T-cell (primary cell): ENCODE measurements at regions not wholly inside any gene's neighbourhood (a gene's known extent, or its start where the extent isn't known, plus 50 kb on each side); places are given as distances from the start of the nearest gene placed in this dataset.

Experiments
- ATAC-seq, 4 experiments: fragments of 200-7000 bp in 3 of 4; fragments of 150-1000 bp in 1 of 4; cut with Tn5 transposase; replicated peaks in 1 of 4; 1 replicate in 3 of 4; 2 replicates in 1 of 4; pipeline ENCODE4 v1.10.0; 2021; ENCODE audit warnings: moderate library complexity in 3 of 4, mild to moderate bottlenecking in 2 of 4, moderate number of reproducible peaks in 1 of 4
- CTCF ChIA-PET, 2 donors: fragments of 300-600 bp; sonication (Branson Sonifier 250); formaldehyde crosslinking; loops; one replicate each; lab custom pipeline; 2022; ENCODE audit warnings: antibody characterized with exemption in 2 of 2; lab: Charles Lee
- POLR2A ChIA-PET, 2 donors: fragments of 300-600 bp; sonication (Branson Sonifier 250); formaldehyde crosslinking; loops; one replicate each; lab custom pipeline; 2022; ENCODE audit warnings: antibody characterized with exemption in 2 of 2; lab: Charles Lee
- DNase-seq, 35 experiments: peaks; one replicate each; pipeline versions ENCODE4 v3.0.0 to v3.0.0-alpha.2; 2013 to 2023
- H3K27ac ChIP-seq: one replicate; pipeline ENCODE4 v1.5.1; 2013; ENCODE audit warnings: low read length
- H3K27me3 ChIP-seq, 2 experiments: replicated peaks in 1 of 2; 1 replicate in 1 of 2; 2 replicates in 1 of 2; pipeline versions ENCODE4 v1.6.1 to v1.7.0; 2013; ENCODE audit warnings: low read length in 1 of 2, mixed read lengths in 1 of 2; ENCODE audit not compliant: control insufficient read depth in 2 of 2, insufficient read depth in 2 of 2; ENCODE audit errors: extremely low read depth in 1 of 2
- H3K36me3 ChIP-seq, 2 donors: 1 replicate in 1 of 2; 2 replicates in 1 of 2; pipeline versions ENCODE4 v1.6.1 to v1.7.0; 2013; ENCODE audit warnings: low read length in 1 of 2; ENCODE audit not compliant: control insufficient read depth in 2 of 2, insufficient read depth in 1 of 2; ENCODE audit errors: extremely low read depth in 1 of 2
- H3K4me1 ChIP-seq, 2 experiments: 1 replicate in 1 of 2; 2 replicates in 1 of 2; pipeline versions ENCODE4 v1.6.1 to v1.7.0; 2013; ENCODE audit warnings: low read length in 2 of 2, mixed read lengths in 1 of 2; ENCODE audit not compliant: insufficient read depth in 2 of 2, control insufficient read depth in 1 of 2; ENCODE audit errors: extremely low read depth in 1 of 2
- H3K4me3 ChIP-seq, 2 donors: 1 replicate in 1 of 2; 2 replicates in 1 of 2; pipeline versions ENCODE4 v1.5.1 to v1.7.0; 2013; ENCODE audit warnings: mild to moderate bottlenecking in 2 of 2, low read length in 1 of 2, moderate library complexity in 1 of 2; ENCODE audit not compliant: control insufficient read depth in 1 of 2; ENCODE audit errors: extremely low read depth in 1 of 2
- H3K9me3 ChIP-seq: 2 replicates; pipeline ENCODE4 v1.7.0; 2013
- H3K27ac Mint-ChIP-seq, 2 donors: one replicate each; pipeline ENCODE4 v1.8.0; 2020 to 2021; ENCODE audit warnings: mild to moderate bottlenecking in 2 of 2, mixed read lengths in 2 of 2
- H3K27me3 Mint-ChIP-seq, 2 donors: one replicate each; pipeline ENCODE4 v1.8.0; 2021 to 2022; ENCODE audit warnings: mixed read lengths in 2 of 2
- H3K36me3 Mint-ChIP-seq: one replicate; pipeline ENCODE4 v1.8.0; 2021; ENCODE audit warnings: mixed read lengths
- H3K4me1 Mint-ChIP-seq, 3 donors: one replicate each; pipeline ENCODE4 v1.8.0; 2020 to 2022; ENCODE audit warnings: mixed read lengths in 3 of 3, mild to moderate bottlenecking in 1 of 3
- H3K4me3 Mint-ChIP-seq, 3 donors: one replicate each; pipeline ENCODE4 v1.8.0; 2020 to 2022; ENCODE audit warnings: mild to moderate bottlenecking in 3 of 3, mixed read lengths in 3 of 3, moderate library complexity in 3 of 3
- H3K9me3 Mint-ChIP-seq, 3 donors: one replicate each; pipeline ENCODE4 v1.8.0; 2020 to 2022; ENCODE audit warnings: mixed read lengths in 3 of 3
- WGBS: methylation state at CpG from one replicate; pipeline ENCODE4 v1.1.5; 2013; ENCODE audit warnings: missing lambda C conversion rate; ENCODE audit not compliant: insufficient coverage; 5-methylcytosine and 5-hydroxymethylcytosine counted together

GRCh38 chr3:78402720-78403119, 1362.8 kb downstream of the ROBO2 start:
- no peaks in the 10 kb centered on the region for H3K9me3 ChIP-seq
- WGBS, result 60% methylated on average over 1 of the region's 1 CpG
- no peak overlapping the region for H3K27ac ChIP-seq
- H3K27me3 ChIP-seq, result no peaks in the 10 kb centered on the region
- POLR2A ChIA-PET, result no interaction called here
- H3K27ac Mint-ChIP-seq, result no peak overlapping the region
- no peaks in the 10 kb centered on the region for H3K4me1 ChIP-seq
- H3K4me1 Mint-ChIP-seq, result no peaks in the 10 kb centered on the region
- H3K4me3 ChIP-seq, result no peak overlapping the region
- H3K4me3 Mint-ChIP-seq, result no peak overlapping the region
- CTCF ChIA-PET, result no interaction called here
- DNase-seq, result no peak
- peaks cover 12 to 23% (median 15%) of the 10 kb centered on the region in 3 donors for H3K9me3 Mint-ChIP-seq
- ATAC-seq, result no peak
- no peaks in the 10 kb centered on the region for H3K36me3 Mint-ChIP-seq
- H3K36me3 ChIP-seq, result no peaks in the 10 kb centered on the region
- no peaks in the 10 kb centered on the region for H3K27me3 Mint-ChIP-seq

GRCh38 chr3:78405745-78406144, 1362.1 kb downstream of the ROBO1 start:
- CTCF ChIA-PET, result no interaction called here
- Mint-ChIP-seq H3K36me3 (no peaks in the 10 kb centered on the region), H3K27me3 (no peaks in the 10 kb centered on the region), H3K4me1 (no peaks in the 10 kb centered on the region), H3K27ac (no peak overlapping the region), H3K9me3 (peaks cover 3 to 13% (median 8%) of the 10 kb centered on the region in 3 donors), H3K4me3 (no peak overlapping the region)
- ATAC-seq (no peak), DNase-seq (no peak)
- 77% methylated on average over 3 of the region's 3 CpGs for whole genome bisulfite sequencing
- POLR2A ChIA-PET, result no interaction called here
- Histone ChIP-seq H3K27me3 (no peaks in the 10 kb centered on the region), H3K36me3 (no peaks in the 10 kb centered on the region), H3K9me3 (no peaks in the 10 kb centered on the region), H3K4me3 (no peak overlapping the region), H3K27ac (no peak overlapping the region), H3K4me1 (no peaks in the 10 kb centered on the region)

- Mint-ChIP-seq H3K4me3 (no peak overlapping the region), H3K27me3 (no peaks in the 10 kb centered on the region), H3K4me1 (no peaks in the 10 kb centered on the region), H3K36me3 (no peaks in the 10 kb centered on the region), H3K27ac (no peak overlapping the region), H3K9me3 (peaks cover 3 to 13% (median 8%) of the 10 kb centered on the region in 3 donors)
- ATAC-seq (no peak), DNase-seq (no peak)
- H3K27ac ChIP-seq, result no peak overlapping the region
- ChIA-PET CTCF (no interaction called here), POLR2A (no interaction called here)
- H3K36me3 ChIP-seq, result no peaks in the 10 kb centered on the region
- no peaks in the 10 kb centered on the region for H3K27me3 ChIP-seq
- H3K4me1 ChIP-seq, result no peaks in the 10 kb centered on the region
- WGBS, result 78% methylated on average over 2 of the region's 2 CpGs
- no peak overlapping the region for H3K4me3 ChIP-seq
- H3K9me3 ChIP-seq, result no peaks in the 10 kb centered on the region
Measured at GRCh38 chr3:78406396-78406795, 1361.4 kb downstream of the ROBO1 start.

- POLR2A ChIA-PET, result no interaction called here
- no CpG with 5 or more reads among the region's 2 CpGs for WGBS
- no peaks in the 10 kb centered on the region for H3K4me1 Mint-ChIP-seq
- H3K9me3 Mint-ChIP-seq, result peaks cover 0 to 6% (median 4%) of the 10 kb centered on the region in 3 donors
- no peaks in the 10 kb centered on the region for H3K36me3 Mint-ChIP-seq
- DNase-seq (no peak), ATAC-seq (no peak)
- no peak overlapping the region for H3K4me3 Mint-ChIP-seq
- H3K36me3 ChIP-seq, result no peaks in the 10 kb centered on the region
- CTCF ChIA-PET, result no interaction called here
- H3K4me3 ChIP-seq, result no peak overlapping the region
- no peaks in the 10 kb centered on the region for H3K9me3 ChIP-seq
- no peaks in the 10 kb centered on the region for H3K4me1 ChIP-seq
- no peaks in the 10 kb centered on the region for H3K27me3 ChIP-seq
- no peaks in the 10 kb centered on the region for H3K27me3 Mint-ChIP-seq
- no peak overlapping the region for H3K27ac Mint-ChIP-seq
- H3K27ac ChIP-seq, result no peak overlapping the region
Measured at GRCh38 chr3:78410077-78410476, 1357.7 kb downstream of the ROBO1 start.

- no peaks in the 10 kb centered on the region for H3K36me3 ChIP-seq
- no peaks in the 10 kb centered on the region for H3K4me1 ChIP-seq
- Mint-ChIP-seq H3K27ac (no peak overlapping the region), H3K36me3 (no peaks in the 10 kb centered on the region), H3K9me3 (peaks cover 0 to 16% (median 10%) of the 10 kb centered on the region in 3 donors), H3K27me3 (no peaks in the 10 kb centered on the region), H3K4me1 (no peaks in the 10 kb centered on the region), H3K4me3 (no peak overlapping the region)
- no peaks in the 10 kb centered on the region for H3K9me3 ChIP-seq
- no CpG with 5 or more reads among the region's 2 CpGs for WGBS
- H3K27ac ChIP-seq, result no peak overlapping the region
- CTCF ChIA-PET, result no interaction called here
- DNase-seq (no peak), ATAC-seq (no peak)
- POLR2A ChIA-PET, result no interaction called here
- H3K27me3 ChIP-seq, result no peaks in the 10 kb centered on the region
- no peak overlapping the region for H3K4me3 ChIP-seq
Measured at GRCh38 chr3:78414261-78414660, 1353.5 kb downstream of the ROBO1 start.

GRCh38 chr3:78420611-78421010, 1347.2 kb downstream of the ROBO1 start:
- H3K27me3 Mint-ChIP-seq, result no peaks in the 10 kb centered on the region
- no peaks in the 10 kb centered on the region for H3K27me3 ChIP-seq

GRCh38 chr3:78421247-78421966, 1346.4 kb downstream of the ROBO1 start:
- Histone ChIP-seq H3K36me3 (no peaks in the 10 kb centered on the region), H3K4me3 (no peak overlapping the region), H3K27ac (no peak overlapping the region), H3K9me3 (no peaks in the 10 kb centered on the region), H3K27me3 (no peaks in the 10 kb centered on the region), H3K4me1 (no peaks in the 10 kb centered on the region)
- DNase-seq (no peak), ATAC-seq (no peak)
- ChIA-PET CTCF (no interaction called here), POLR2A (no interaction called here)
- no CpG with 5 or more reads among the region's 7 CpGs for WGBS
- no peak overlapping the region for H3K4me3 Mint-ChIP-seq
- H3K9me3 Mint-ChIP-seq, result peaks cover 9 to 14% (median 12%) of the 10 kb centered on the region in 3 donors
- H3K27ac Mint-ChIP-seq, result no peak overlapping the region
- H3K4me1 Mint-ChIP-seq, result no peaks in the 10 kb centered on the region
- H3K36me3 Mint-ChIP-seq, result no peaks in the 10 kb centered on the region
- H3K27me3 Mint-ChIP-seq, result no peaks in the 10 kb centered on the region

More at GRCh38 chr3:78420611-78421010, 1347.2 kb downstream of the ROBO1 start:
- ChIA-PET CTCF (no interaction called here), POLR2A (no interaction called here)
- no peak overlapping the region for H3K27ac Mint-ChIP-seq
- H3K4me1 Mint-ChIP-seq, result no peaks in the 10 kb centered on the region
- peaks cover 11 to 17% (median 12%) of the 10 kb centered on the region in 3 donors for H3K9me3 Mint-ChIP-seq
- no peak overlapping the region for H3K4me3 ChIP-seq
- H3K9me3 ChIP-seq, result no peaks in the 10 kb centered on the region
- no peaks in the 10 kb centered on the region for H3K4me1 ChIP-seq
- no peak overlapping the region for H3K27ac ChIP-seq
- no peak for ATAC-seq
- H3K36me3 ChIP-seq, result no peaks in the 10 kb centered on the region
- no peak for DNase-seq
- H3K36me3 Mint-ChIP-seq, result no peaks in the 10 kb centered on the region
- H3K4me3 Mint-ChIP-seq, result no peak overlapping the region
